ENCODE measurements at regions not wholly inside any gene's neighbourhood (a gene's known extent, or its start where the extent isn't known, plus 50 kb on each side); places are given as distances from the start of the nearest gene placed in this dataset.

DNA sequence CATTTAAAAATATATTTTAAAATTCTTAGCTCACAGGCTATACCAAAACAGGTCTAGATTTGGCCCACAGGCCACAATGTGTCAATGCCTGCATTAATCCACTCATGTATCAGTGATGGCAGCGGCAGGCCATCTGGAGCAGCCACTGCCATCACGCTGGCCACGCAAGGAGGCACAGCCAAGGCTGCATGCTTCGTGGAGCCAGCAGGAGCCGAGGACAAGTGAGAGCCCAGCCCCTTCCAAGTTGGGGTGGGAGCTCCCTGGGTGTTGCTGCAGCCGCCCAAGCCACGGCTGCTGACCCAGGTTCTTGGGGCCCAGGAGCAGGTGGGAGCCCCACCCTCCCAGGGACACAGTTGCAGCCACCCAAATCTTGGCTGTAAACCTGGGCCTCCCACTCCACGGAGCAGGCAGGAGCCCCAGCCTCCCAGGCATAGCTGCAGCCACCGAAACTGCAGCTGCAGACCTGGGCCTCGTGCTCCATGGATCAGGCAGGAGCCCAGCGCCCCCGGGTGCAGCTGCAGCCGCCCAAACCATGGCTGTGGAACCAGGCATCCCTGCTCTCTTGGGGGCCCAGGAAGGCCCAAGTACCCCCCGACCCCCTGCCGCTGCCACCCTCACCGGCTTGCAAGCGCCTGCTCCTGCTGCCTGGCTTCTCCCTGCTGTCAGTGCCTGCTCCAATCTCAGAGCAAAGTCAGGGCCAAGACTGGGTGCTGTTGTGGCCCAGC is 87.3 kb upstream of the CACUL1 start:
- TF ChIP-seq, protein P1, sequence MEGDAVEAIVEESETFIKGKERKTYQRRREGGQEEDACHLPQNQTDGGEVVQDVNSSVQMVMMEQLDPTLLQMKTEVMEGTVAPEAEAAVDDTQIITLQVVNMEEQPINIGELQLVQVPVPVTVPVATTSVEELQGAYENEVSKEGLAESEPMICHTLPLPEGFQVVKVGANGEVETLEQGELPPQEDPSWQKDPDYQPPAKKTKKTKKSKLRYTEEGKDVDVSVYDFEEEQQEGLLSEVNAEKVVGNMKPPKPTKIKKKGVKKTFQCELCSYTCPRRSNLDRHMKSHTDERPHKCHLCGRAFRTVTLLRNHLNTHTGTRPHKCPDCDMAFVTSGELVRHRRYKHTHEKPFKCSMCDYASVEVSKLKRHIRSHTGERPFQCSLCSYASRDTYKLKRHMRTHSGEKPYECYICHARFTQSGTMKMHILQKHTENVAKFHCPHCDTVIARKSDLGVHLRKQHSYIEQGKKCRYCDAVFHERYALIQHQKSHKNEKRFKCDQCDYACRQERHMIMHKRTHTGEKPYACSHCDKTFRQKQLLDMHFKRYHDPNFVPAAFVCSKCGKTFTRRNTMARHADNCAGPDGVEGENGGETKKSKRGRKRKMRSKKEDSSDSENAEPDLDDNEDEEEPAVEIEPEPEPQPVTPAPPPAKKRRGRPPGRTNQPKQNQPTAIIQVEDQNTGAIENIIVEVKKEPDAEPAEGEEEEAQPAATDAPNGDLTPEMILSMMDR (conservative IDR thresholded peaks at IDR 0.05; ENCODE audit: low read depth), result no peak
- CTCF ChIA-PET, result interaction anchor here (0.5 to 1.9 kb wide), 4 partner anchors 8 to 276 kb away, joined by 3 to 8 read pairs (median 4); no protein-coding TSS in a partner anchor
- H3K27ac ChIP-seq, result peak overlapping the region; percentile 12; the same call in 1 of the 2 replicates
- no peak for DNase-seq (ENCODE audit: low spot score)
- POLR2A ChIA-PET (ENCODE audit: low non-redundant PET), result no interaction called here

GRCh38 chr10:118842843-118843624 is 88.3 kb upstream of the CACUL1 start:
- ChIA-PET CTCF (interaction anchor here (0.5 to 1.1 kb wide), 3 partner anchors 15 to 175 kb away, joined by 3 to 5 read pairs (median 5); no protein-coding TSS in a partner anchor), POLR2A (ENCODE audit: low non-redundant PET) (no interaction called here)
- TF ChIP-seq, protein P1 (conservative IDR thresholded peaks at IDR 0.05; ENCODE audit: low read depth), result no peak
- peak overlapping the region; percentile 12; the same call in 1 of the 2 replicates for H3K27ac ChIP-seq
- no peak for DNase-seq (ENCODE audit: low spot score)

- ChIA-PET POLR2A (ENCODE audit: low non-redundant PET) (no interaction called here), CTCF (interaction anchor here (0.6 to 1.1 kb wide), 2 partner anchors 16 to 447 kb away, joined by 3 to 5 read pairs; no protein-coding TSS in a partner anchor)
- H3K27ac ChIP-seq, result no peak overlapping the region
- no peak for DNase-seq (ENCODE audit: low spot score)
- TF ChIP-seq, protein P1 (conservative IDR thresholded peaks at IDR 0.05; ENCODE audit: low read depth), result no peak
Measured at GRCh38 chr10:118843647-118844265, 89.0 kb upstream of the CACUL1 start.

DNA sequence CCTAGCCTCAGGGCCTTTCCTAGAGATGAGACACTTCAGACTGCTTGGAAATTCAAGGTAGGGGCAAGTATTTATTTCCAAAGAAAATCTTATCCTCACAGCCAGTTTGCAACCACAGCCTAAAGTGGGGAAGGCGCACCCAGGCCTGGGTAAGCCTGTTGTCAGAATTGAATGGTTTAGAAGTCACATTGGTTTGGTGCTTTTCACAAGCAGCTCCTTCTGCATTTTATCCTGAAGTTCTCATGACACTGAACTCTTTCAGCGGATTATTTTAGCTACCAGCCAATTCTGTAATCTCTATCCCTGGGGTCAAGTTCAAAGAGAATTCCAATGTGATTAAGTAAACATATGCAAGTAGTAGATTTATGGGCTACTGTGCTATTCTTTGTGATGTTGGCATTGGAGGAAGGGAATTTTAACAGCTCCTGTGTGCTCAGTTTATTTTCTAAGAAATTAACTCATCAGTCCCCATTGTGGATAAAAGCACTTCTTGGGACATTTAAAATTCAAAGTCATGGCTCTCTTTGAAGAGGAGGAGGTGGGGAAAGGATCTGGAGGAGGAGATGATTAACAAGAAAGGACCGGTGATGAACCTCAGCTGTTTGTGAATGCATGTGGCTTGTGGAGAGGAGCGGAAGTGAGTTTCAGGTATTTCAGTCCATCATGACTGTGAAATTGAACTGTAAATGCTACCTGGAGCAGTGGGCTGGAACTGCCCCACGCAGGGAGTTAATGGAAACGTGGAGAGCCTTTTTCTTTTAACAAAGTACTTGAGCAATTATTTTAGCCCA is 90.2 kb upstream of the CACUL1 start:
- TF ChIP-seq, protein P1 (conservative IDR thresholded peaks at IDR 0.05; ENCODE audit: low read depth), result no peak
- POLR2A ChIA-PET (ENCODE audit: low non-redundant PET), result no interaction called here
- CTCF ChIA-PET, result interaction anchor here (0.5 to 1.2 kb wide), 3 partner anchors 13 to 62 kb away, joined by 3 to 4 read pairs (median 4); no protein-coding TSS in a partner anchor
- no peak overlapping the region for H3K27ac ChIP-seq
- DNase-seq (ENCODE audit: low spot score), result no peak

- TF ChIP-seq, protein P1 (conservative IDR thresholded peaks at IDR 0.05; ENCODE audit: low read depth), result no peak
- CTCF ChIA-PET, result interaction anchor here (0.6 to 1.2 kb wide), 4 partner anchors 12 to 80 kb away, joined by 3 to 4 read pairs (median 4); no protein-coding TSS in a partner anchor
- no peak overlapping the region for H3K27ac ChIP-seq
- DNase-seq (ENCODE audit: low spot score), result no peak
- POLR2A ChIA-PET (ENCODE audit: low non-redundant PET), result no interaction called here
Measured at GRCh38 chr10:118845776-118846175, 91.0 kb upstream of the CACUL1 start.

All from RWPE1 (cell line).